Testis (tissue), 2 donors: ENCODE measurements at regions not wholly inside any gene's neighbourhood (a gene's known extent, or its start where the extent isn't known, plus 50 kb on each side); places are given as distances from the start of the nearest gene placed in this dataset.

ENCODE experiments used
- CTCF ChIP-seq, 3 experiments: fragments of 450-650 bp in 2 of 3; fragments of 200-600 bp in 1 of 3; sonication (generic) in 1 of 3; IDR thresholded peaks; one replicate each; pipeline ENCODE4 v1.5.1; 2016 to 2019; ENCODE audit warnings: antibody characterized with exemption in 3 of 3, mild to moderate bottlenecking in 2 of 3, moderate library complexity in 1 of 3
- POLR2A ChIP-seq: fragments of 450-650 bp; IDR thresholded peaks from one replicate; pipeline ENCODE4 v1.6.1; 2017; ENCODE audit warnings: antibody characterized with exemption, mild to moderate bottlenecking, moderate library complexity

DNA sequence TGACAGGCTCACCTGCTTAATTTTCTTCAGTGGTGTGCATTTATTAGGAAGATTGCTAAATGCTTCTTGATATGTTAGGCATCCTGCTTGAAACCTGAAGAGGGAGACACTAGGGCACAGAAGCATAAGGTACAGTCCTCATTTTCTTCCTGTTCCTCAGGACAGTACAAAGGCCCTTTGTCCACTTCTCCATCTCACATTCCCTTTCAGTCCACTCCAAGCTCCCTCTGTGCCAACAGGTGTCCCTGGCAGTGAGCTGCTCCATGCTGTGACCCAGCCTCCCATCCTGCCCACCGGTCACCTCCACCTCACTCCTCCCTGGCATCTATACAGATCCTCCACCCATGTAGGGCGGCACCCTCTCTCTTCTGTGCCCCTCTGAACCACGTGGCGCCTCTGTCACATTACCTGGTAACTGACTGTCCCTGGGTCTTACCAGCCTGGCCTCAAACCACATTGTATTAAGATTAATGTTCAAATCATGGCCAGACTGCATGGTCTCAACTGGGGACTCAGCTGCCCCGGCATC, 162.8 kb downstream of the VAPA start:
- TF ChIP-seq POLR2A (no peak), CTCF (IDR thresholded peaks at IDR 0.05) (no peak)
